Uterus (tissue), 3 donors: ENCODE measurements at regions not wholly inside any gene's neighbourhood (a gene's known extent, or its start where the extent isn't known, plus 50 kb on each side); places are given as distances from the start of the nearest gene placed in this dataset.

Experiments used
- DNase-seq, 2 donors: peaks; one replicate each; pipeline ENCODE4 v3.0.0-alpha.2; 2019 to 2020
- H3K27ac ChIP-seq, 2 donors: fragments of 200-600 bp; sonication (generic); 1 replicate in 1 of 2; 2 replicates in 1 of 2; pipeline ENCODE4 v1.5.1; 2016 to 2018
- H3K27me3 ChIP-seq, 2 donors: fragments of 200-600 bp; sonication (generic); one replicate each; pipeline ENCODE4 v1.5.1; 2018 to 2019; ENCODE audit warnings: control low read depth in 1 of 2
- H3K36me3 ChIP-seq, 2 donors: fragments of 200-600 bp; sonication (generic); one replicate each; pipeline ENCODE4 v1.5.1; 2019; ENCODE audit warnings: control low read depth in 1 of 2
- H3K4me1 ChIP-seq, 2 donors: fragments of 200-600 bp; sonication (generic); one replicate each; pipeline ENCODE4 v1.5.1; 2018 to 2019; ENCODE audit warnings: control low read depth in 1 of 2
- H3K4me3 ChIP-seq, 2 donors: fragments of 200-600 bp; sonication (generic); 1 replicate in 1 of 2; 2 replicates in 1 of 2; pipeline ENCODE4 v1.5.1; 2018 to 2019; ENCODE audit warnings: mild to moderate bottlenecking in 1 of 2
- H3K9me3 ChIP-seq, 2 donors: fragments of 200-600 bp; sonication (generic); one replicate each; pipeline ENCODE4 v1.5.1; 2019; ENCODE audit warnings: control low read depth in 1 of 2
- CTCF ChIP-seq, 4 experiments: fragments of 200-600 bp in 2 of 4; fragments of 450-650 bp in 2 of 4; sonication (generic) in 2 of 4; IDR thresholded peaks; one replicate each; pipeline ENCODE4 v1.5.1; 2016 to 2019; ENCODE audit warnings: antibody characterized with exemption in 4 of 4, mild to moderate bottlenecking in 2 of 4, moderate library complexity in 1 of 4
- POLR2A ChIP-seq, 2 donors: fragments of 450-650 bp; IDR thresholded peaks; one replicate each; pipeline ENCODE4 v1.6.1; 2016; ENCODE audit warnings: antibody characterized with exemption in 2 of 2, mild to moderate bottlenecking in 1 of 2, moderate library complexity in 1 of 2
- intact Hi-C: fragments of 100-400 bp; cut with DNase I; formaldehyde crosslinking; loops from one replicate; pipeline ENCODE4 v1.15.1; 2023; ENCODE audit warnings: low total_unique reads
- donor health status: DM: yes; HTN: yes; CAD: no.

- DNase-seq: no peak
- Histone ChIP-seq H3K9me3 (no peaks in the 10 kb centered on the region), H3K27me3 (no peaks in the 10 kb centered on the region), H3K27ac (no peak overlapping the region), H3K4me1 (no peaks in the 10 kb centered on the region), H3K4me3 (no peak overlapping the region), H3K36me3 (no peaks in the 10 kb centered on the region)
- intact Hi-C loops: no loop called here
- no peak for TF ChIP-seq CTCF (IDR thresholded peaks at IDR 0.05)
- TF ChIP-seq POLR2A (IDR thresholded peaks at IDR 0.05): no peak
Observed at GRCh38 chr12:97754306-97754705, 291.7 kb downstream of the RMST start.

GRCh38 chr12:97756066-97756666 is 293.6 kb downstream of the RMST start:
- H3K27me3 ChIP-seq: no peaks in the 10 kb centered on the region
- DNase-seq: no peak
- intact Hi-C loops: no loop called here
- no peak for TF ChIP-seq POLR2A (IDR thresholded peaks at IDR 0.05)
- TF ChIP-seq CTCF (IDR thresholded peaks at IDR 0.05): no peak
- no peak overlapping the region for H3K27ac ChIP-seq
- H3K4me3 ChIP-seq: no peak overlapping the region
- H3K36me3 ChIP-seq: no peaks in the 10 kb centered on the region
- no peaks in the 10 kb centered on the region for H3K9me3 ChIP-seq
- H3K4me1 ChIP-seq: no peaks in the 10 kb centered on the region

- no peak overlapping the region for H3K4me3 ChIP-seq
- H3K9me3 ChIP-seq: no peaks in the 10 kb centered on the region
- H3K4me1 ChIP-seq: no peaks in the 10 kb centered on the region
- intact Hi-C loops: no loop called here
- no peaks in the 10 kb centered on the region for H3K36me3 ChIP-seq
- H3K27me3 ChIP-seq: no peaks in the 10 kb centered on the region
- DNase-seq: no peak
- TF ChIP-seq POLR2A (IDR thresholded peaks at IDR 0.05) (no peak), CTCF (IDR thresholded peaks at IDR 0.05) (no peak)
- peak overlapping the region in 1 of 2 donors; percentile 71 for H3K27ac ChIP-seq
Observed at GRCh38 chr12:97756741-97757140, 294.1 kb downstream of the RMST start.

- H3K4me3 ChIP-seq: no peak overlapping the region
- no peaks in the 10 kb centered on the region for H3K9me3 ChIP-seq
- no peaks in the 10 kb centered on the region for H3K4me1 ChIP-seq
- H3K27me3 ChIP-seq: no peaks in the 10 kb centered on the region
- TF ChIP-seq CTCF (IDR thresholded peaks at IDR 0.05): no peak
- no peak for TF ChIP-seq POLR2A (IDR thresholded peaks at IDR 0.05)
- no peaks in the 10 kb centered on the region for H3K36me3 ChIP-seq
- DNase-seq: no peak
- intact Hi-C loops: no loop called here
- peak overlapping the region; percentile 20 to 71 for H3K27ac ChIP-seq
Observed at GRCh38 chr12:97757481-97758193, 295.0 kb downstream of the RMST start.

- Histone ChIP-seq H3K9me3 (no peaks in the 10 kb centered on the region), H3K27ac (peak overlapping the region; percentile 20 to 71), H3K4me3 (no peak overlapping the region), H3K36me3 (no peaks in the 10 kb centered on the region), H3K27me3 (no peaks in the 10 kb centered on the region), H3K4me1 (no peaks in the 10 kb centered on the region)
- DNase-seq: no peak
- intact Hi-C loops: no loop called here
- no peak for TF ChIP-seq CTCF (IDR thresholded peaks at IDR 0.05)
- TF ChIP-seq POLR2A (IDR thresholded peaks at IDR 0.05): no peak
Observed at GRCh38 chr12:97758194-97758501, 295.5 kb downstream of the RMST start.
